GM23248 (cell line): ENCODE measurements at regions not wholly inside any gene's neighbourhood (a gene's known extent, or its start where the extent isn't known, plus 50 kb on each side); places are given as distances from the start of the nearest gene placed in this dataset.

Experiments used
- EZH2 ChIP-seq: fragments of 200-600 bp; sonication (generic); IDR thresholded peaks from 2 replicates; pipeline ENCODE4 v1.6.1; 2018; ENCODE audit warnings: antibody characterized with exemption, mild to moderate bottlenecking; ENCODE audit not compliant: insufficient read depth, poor library complexity, severe bottlenecking
- EZH2phosphoT487 ChIP-seq: fragments of 200-600 bp; sonication (generic); IDR thresholded peaks from 2 replicates; pipeline ENCODE4 v1.6.1; 2018; ENCODE audit warnings: antibody characterized with exemption, moderate library complexity, mild to moderate bottlenecking, low read depth; ENCODE audit not compliant: insufficient read depth

- no peak for TF ChIP-seq EZH2
- TF ChIP-seq EZH2phosphoT487 = no peak
These were observed 101.4 kb downstream of the DYNAP start for GRCh38 chr18:54692463-54692862.
